WI38 (cell line): ENCODE measurements at regions not wholly inside any gene's neighbourhood (a gene's known extent, or its start where the extent isn't known, plus 50 kb on each side); places are given as distances from the start of the nearest gene placed in this dataset.

Source experiments
- H3K4me3 ChIP-seq: 2 replicates; pipeline ENCODE4 v1.5.1; 2011; ENCODE audit warnings: low read depth, mild to moderate bottlenecking, control low read depth, low read length
- CTCF ChIP-seq: IDR thresholded peaks from 2 replicates; pipeline ENCODE4 v1.5.1; 2012; ENCODE audit warnings: low read depth, mild to moderate bottlenecking, control low read depth, low read length

DNA sequence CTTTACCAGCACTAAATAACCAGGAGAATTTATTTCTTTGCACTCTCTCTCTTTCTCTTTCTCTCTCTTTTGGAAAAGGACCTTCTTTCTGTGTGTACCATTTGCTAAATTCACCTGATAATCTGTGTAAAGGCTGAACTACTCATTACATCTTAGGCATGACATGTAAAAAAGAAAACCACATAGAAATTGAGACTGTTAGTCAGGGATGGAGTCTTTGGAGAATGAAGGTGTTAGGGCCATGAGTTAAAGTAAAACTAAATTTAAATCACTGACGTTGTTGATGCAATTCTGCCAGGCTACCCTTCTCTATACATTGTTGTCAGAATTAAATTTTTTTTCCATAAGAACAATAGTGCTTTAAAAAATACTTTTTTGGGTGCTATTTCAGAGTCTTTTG is 263.3 kb downstream of the PTEN start:
- TF ChIP-seq CTCF, result no peak
- H3K4me3 ChIP-seq, result no peak overlapping the region

GRCh38 chr10:88127269-88127668 is 263.8 kb downstream of the PTEN start:
- no peak for TF ChIP-seq CTCF
- H3K4me3 ChIP-seq, result no peak overlapping the region

DNA sequence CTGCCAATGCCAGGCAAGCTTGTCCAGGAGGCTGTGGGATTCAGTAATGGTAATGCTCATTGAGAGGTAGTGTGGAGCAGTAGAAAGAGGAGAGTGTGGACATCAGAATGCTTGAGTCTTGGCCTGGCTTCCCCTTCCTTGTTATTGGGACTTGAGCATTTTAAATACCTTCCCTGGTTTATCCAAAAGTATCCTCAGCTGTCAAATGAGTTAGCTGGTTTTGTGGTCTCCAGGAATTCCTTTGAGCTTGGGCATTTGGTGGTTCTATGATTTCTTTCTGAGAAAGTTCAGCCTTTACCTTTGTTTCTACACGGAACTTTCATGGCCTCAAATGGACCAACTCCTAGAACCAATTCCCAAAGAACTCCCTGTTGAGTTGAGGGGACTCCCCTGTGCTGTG is 264.3 kb downstream of the PTEN start:
- no peak overlapping the region for H3K4me3 ChIP-seq
- TF ChIP-seq CTCF, result no peak

GRCh38 chr10:88129013-88129412 is 265.6 kb downstream of the PTEN start:
- TF ChIP-seq CTCF, result no peak
- H3K4me3 ChIP-seq, result no peak overlapping the region

GRCh38 chr10:88130912-88131311 is 267.5 kb downstream of the PTEN start:
- TF ChIP-seq CTCF, result no peak
- no peak overlapping the region for H3K4me3 ChIP-seq

GRCh38 chr10:88131511-88132139 is 268.2 kb downstream of the PTEN start:
- no peak for TF ChIP-seq CTCF

DNA sequence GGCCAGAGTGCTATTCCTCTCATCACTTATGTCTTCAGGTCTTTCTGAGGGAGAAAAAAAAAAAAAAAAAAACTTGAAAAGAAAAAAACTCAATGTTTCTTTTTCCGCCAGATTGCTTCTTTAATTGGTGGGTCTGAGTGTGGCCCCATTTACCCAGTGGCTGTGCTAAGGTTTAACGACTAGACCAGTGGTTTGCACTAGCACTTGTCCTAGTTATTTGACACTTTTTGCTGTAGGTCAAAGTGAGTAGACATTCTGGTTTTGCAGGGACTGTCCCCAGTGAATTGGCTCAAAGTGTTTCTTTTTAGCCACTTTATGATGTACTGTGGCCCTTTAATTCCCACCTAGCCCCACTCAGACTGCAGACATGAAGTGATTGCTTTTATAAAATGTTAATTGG is 273.3 kb downstream of the PTEN start:
- no peak for TF ChIP-seq CTCF
- no peak overlapping the region for H3K4me3 ChIP-seq

More at GRCh38 chr10:88131511-88132139, 268.2 kb downstream of the PTEN start:
- H3K4me3 ChIP-seq, result no peak overlapping the region
